GM18505 (cell line): ENCODE measurements at regions not wholly inside any gene's neighbourhood (a gene's known extent, or its start where the extent isn't known, plus 50 kb on each side); places are given as distances from the start of the nearest gene placed in this dataset.
"Not testable (repeated sequence)": the region's sequence is repeated elsewhere in the genome, so short reads cannot be mapped to it uniquely, and the experiment has no call there.

Experiments
- ATAC-seq: cut with Tn5 transposase; IDR thresholded peaks from one replicate; pipeline ENCODE4 v1.9.1; 2021; ENCODE audit not compliant: unreplicated experiment
- POLR2A ChIP-seq: IDR thresholded peaks from 4 replicates; pipeline ENCODE4 v1.6.1; 2011; ENCODE audit warnings: borderline replicate concordance; ENCODE audit not compliant: insufficient read depth, insufficient read length; ENCODE audit errors: extremely low read depth

DNA sequence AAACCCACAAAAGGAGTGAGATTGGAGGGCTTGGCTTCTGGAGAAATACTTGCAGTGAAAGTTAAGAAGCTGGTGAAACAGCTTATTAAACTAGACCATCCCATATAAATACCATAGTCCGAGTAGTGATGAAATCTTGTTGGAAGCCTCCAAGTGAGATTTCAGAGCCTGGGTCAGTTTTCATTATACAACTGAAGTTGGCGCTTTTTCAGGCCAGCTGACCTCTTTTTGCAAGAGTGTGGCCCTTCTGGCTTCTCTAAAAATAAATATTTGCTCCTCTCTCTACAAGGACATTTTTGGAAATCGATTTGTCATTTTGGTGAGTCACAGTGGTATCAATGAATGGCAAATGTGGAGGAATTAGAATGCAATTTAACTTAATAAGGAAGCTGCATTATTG, 51.2 kb upstream of the THRB start:
- TF ChIP-seq POLR2A, result no peak
- no peak for ATAC-seq

DNA sequence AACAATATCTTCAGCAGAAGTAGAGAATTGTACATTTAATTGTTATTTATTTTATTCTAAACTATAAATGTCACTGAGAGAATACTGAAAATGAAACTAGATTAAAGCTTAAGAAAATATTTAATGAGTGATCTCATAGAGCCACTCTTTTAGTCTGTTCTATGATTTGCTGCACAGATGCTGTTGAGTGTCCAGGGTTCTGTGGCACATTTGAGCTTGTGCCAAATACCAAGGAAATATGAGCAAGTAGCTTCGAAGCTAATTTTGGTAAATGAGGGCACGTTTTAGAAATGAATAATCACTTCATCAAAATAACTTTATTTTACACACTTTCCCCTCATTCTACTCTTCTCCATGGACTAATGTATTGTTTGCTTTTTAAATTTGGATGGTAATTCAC, 53.6 kb upstream of the THRB start:
- no peak for TF ChIP-seq POLR2A
- no peak for ATAC-seq

DNA sequence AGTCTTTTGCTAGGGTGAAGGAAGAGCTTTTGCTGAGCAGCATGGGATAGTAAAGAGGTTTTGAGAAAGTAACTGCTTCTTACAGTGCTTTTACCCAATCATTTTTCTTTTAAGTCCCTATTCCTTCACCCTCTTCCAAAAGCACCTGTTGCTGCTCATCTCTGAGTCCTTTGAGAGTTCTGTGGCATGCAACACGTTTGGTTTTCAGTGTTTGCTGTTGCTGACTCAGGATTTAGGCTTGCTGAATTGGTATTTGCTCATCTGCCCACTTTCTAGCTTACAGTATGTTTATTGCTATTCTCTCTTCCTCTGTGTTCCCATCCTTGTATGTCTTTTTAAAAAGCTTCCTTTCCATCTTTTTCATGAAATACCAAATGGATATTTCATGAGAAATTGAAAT, 55.9 kb upstream of the THRB start:
- no peak for TF ChIP-seq POLR2A
- no peak for ATAC-seq

DNA sequence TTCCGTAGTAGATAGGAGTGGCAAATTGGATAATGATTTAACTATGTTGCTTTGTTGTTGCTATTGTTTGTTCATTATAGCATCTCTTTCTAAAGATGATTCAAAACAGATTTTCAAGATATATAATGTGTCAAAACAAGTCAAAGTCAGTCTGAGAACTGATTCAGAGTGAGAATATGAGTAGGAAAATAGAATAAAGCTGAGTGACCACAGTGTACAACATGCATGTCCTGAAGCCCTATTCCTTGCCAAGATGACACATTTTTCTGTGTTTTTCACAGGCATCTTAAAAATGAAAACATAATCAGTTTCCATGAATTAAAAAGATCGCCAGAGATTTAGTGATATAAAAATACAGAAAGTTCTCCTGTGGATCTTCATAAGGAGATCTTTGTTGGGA, 57.0 kb upstream of the THRB start:
- no peak for TF ChIP-seq POLR2A
- ATAC-seq, result no peak

DNA sequence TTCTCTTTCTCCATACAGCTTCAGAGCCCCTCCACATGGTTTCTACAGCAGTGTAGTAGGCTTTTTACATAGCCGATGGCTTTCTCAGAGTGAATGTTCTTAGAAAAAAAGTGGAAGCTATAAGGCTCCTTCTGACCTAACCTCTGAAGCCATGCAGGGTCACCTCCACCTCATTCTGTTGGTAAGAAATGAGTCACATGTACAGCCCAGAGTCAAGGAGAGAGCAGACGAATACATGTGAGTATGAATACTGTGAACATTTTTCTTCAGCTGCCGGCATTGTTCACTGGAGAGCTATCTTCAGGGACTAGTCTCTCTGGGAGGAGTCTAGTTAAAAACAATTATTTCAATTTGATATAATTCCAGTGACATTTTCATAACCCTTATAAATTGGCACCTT, 68.2 kb upstream of the THRB start:
- no peak for ATAC-seq

DNA sequence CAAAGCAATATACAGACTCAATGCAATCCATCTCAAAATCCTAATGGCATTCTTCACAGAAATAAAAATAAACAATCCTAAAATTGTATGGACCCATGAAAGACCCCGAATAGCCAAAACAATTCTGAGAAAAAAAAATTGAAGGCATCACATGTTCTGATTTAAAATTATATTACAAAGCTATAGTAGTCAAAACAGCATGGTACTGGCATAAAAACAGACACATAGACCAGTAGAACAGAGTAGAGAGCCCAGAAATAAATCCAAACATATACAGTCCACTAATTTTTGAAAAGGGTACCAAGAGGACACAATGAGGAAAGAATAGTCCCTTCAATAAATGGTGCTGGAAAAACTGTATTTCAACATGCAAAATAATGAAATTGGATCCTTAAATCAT, 70.4 kb upstream of the THRB start:
- ATAC-seq, result no peak
- TF ChIP-seq POLR2A, result no peak

More for the DNA sequence above, 68.2 kb upstream of the THRB start:
- TF ChIP-seq POLR2A, result no peak

DNA sequence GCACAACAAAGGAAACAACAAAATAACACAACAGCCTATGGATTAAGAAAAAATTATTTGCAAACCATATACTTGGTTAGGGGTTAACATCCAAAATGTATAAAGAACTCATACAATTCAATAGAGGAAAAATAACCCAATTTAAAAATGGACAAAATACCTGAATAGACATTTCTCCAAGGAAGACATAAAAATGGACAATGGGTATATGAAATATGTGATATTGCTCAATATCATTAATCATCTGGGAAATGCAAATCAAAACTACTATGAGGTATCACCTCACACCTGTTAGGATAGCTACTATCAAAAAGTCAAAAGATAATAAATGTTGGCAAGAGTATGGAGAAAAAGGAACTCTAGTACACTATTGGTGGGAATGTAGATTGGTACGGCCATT, 71.0 kb upstream of the THRB start:
- no peak for ATAC-seq
- no peak for TF ChIP-seq POLR2A

DNA sequence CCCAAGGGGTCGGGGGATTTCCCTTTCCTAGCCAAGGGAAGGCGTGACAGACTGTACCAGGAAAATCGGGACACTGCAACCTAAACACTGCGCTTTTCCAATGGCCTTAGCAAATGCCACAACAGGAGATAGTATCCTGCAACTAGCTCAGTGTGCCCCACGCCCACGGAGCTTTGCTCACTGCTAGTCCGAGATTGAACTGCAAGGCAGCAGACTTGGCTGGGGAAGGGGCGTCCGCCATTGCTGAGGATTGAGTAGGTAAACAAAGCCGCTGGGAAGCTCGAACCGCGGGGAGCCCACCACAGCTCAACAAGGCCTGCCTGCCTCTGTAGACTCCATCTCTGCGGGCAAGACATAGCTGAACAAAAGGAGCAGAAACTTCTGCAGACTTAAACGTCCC, 72.3 kb upstream of the THRB start:
- no peak for ATAC-seq
- no peak for TF ChIP-seq POLR2A

DNA sequence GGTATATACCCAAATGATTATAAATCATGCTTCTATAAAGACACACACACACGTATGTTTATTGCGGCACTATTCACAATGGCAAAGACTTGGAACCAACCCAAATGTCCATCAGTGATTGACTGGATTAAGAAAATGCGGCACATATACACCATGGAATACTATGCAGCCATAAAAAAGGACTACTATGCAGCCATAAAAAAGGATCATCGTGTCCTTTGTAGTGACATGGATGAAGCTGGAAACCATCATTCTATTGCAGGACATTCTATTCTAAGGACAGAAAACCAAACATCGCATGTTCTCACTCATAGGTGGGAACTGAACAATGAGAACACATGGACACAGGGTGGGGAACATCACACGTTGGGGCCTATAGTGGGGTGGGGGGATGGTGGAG, 77.8 kb upstream of the THRB start:
- ATAC-seq, result not testable (repeated sequence)

DNA sequence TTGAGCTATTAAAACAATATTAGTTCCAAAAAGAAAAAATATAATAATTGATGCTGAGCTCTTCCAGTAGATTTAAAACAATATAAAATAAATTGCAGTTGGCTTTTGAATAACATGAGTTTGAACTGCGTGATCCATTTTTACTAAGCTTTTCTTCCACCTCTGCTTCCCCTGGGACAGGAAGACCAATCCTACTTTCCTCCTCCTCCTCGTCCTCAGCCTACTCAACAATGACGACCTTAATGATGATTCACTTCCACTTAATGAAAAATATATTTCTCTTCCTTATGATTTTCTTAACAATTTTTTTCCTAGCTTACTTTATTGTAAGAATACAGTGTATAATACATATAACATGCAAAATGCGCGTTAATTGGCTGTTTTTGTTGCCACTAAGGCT, 78.9 kb upstream of the THRB start:
- no peak for TF ChIP-seq POLR2A
- no peak for ATAC-seq

DNA sequence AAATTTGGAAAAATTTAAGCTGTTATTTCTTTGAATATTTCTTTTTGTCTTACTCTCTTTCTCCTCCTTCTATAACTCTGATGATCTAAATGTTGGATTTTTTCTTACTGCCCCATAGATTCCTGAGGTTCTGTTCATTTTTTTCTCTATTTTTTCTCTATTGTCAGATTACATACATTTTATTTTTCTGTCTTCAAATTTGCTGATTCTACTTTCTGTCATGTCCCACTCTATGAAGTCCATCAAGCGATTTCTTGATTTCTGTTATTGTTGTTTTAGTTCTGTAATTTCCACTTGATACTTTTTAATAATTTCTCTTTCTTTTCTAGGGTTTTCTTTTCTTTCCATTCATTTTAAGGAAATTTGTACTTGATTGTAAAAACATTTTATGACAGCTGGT, 83.7 kb upstream of the THRB start:
- TF ChIP-seq POLR2A, result no peak

DNA sequence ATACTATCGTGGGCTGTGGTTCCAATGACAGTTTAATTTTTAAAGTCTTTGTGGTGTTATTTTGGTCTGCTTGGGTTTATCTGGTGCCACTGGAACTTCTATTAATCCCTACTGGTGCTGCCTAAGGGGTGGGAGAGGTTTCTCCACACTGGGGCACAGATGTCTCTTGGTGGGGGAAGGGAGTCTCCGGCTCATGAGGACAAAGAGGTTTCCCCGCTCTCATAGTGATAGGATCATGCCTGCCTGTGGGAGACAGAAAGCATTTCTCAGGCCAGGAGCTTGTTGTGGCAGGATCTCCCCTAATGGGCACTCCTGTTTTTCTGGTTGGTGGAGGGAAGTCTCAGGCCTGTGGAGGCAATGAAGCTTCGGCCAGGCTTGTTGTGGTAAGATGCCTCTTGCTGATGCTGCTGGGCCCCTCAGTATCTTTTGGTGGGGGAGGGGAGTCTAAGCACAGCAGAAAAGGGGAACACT, 84.3 kb upstream of the THRB start:
- no peak for TF ChIP-seq POLR2A
- no peak for ATAC-seq

More for the DNA sequence above, 83.7 kb upstream of the THRB start:
- ATAC-seq, result no peak

DNA sequence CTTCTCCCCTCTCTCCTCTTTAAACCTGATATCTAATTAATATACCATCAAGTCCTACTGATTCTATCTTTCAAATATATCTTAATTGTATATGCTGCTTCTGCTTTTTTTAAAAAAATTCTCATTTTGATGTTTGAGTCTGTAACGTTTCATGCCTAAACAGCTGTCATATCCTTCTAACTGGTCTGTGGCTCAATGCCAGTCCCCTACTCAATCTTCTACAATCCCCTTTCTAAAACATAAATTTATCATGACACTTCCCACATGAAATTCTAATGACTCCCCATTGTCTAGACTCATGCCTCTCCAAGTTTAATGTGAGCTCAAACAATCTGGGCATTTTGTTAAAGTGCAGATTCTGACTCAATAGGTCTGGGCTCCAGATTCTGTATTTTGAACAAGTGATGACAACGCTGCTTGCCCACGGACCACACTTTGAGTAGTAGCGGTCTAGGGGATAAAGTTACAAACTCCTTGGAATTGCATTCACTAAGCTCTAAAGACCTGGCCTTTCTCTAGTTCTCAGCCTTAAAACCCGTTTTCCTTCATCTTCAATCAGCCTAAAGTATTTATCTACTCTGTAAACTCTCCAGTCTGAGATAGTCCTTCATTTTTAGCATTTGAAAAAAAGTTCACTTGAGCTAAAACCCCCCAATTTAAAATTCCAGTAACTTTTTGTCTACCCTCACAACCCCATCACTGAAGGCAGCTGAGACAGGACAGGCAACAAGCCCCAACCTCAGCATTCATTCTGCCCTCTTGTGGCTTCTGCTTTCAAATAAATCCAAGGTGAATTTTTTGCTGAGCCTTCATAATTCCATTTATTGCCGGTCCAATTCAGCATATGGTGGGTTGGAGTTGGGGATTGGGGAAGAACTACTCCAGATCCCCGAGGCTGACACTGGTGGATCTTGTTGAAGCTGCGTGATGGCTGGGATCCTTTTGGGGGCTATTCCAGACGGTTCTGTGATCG, 88.1 kb upstream of the THRB start:
- no peak for TF ChIP-seq POLR2A
- no peak for ATAC-seq

DNA sequence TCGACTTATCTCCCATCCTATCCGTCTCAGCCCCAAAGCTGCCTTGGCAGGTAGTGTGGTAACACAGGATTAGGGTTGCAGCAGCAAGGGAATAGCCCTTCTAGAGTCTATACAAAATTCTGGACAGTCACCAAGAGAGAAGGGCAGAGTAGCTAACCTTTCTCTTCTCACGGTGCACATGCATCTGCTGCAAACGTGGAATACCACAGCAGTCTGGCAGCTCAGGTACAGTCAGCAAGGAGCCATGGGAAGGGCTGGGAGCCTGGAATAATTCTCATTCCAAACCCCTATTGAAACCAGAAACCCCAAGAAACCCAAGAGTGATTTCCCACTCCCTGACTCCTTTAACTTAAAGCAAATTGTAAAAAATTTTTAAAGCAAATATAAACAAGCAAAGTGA, 92.3 kb upstream of the THRB start:
- no peak for ATAC-seq
- TF ChIP-seq POLR2A, result no peak
